ENCODE measurements at regions not wholly inside any gene's neighbourhood (a gene's known extent, or its start where the extent isn't known, plus 50 kb on each side); places are given as distances from the start of the nearest gene placed in this dataset.
A peak's percentile ranks its signal among the peaks of the same experiment; 100 is the strongest.
"Not testable (repeated sequence)": the region's sequence is repeated elsewhere in the genome, so short reads cannot be mapped to it uniquely, and the experiment has no call there.

GRCh38 chr14:77985211-77985615 lies 185.0 kb upstream of the NRXN3 start:
- Mint-ChIP-seq H3K27me3 (peaks cover 18% of the 10 kb centered on the region), H3K4me3 (no peak overlapping the region), H3K4me1 (peaks cover 6% of the 10 kb centered on the region), H3K27ac (no peak overlapping the region), H3K9me3 (no peaks in the 10 kb centered on the region)
- no peak for DNase-seq
- ATAC-seq = no peak

GRCh38 chr14:77986773-77987172 lies 183.4 kb upstream of the NRXN3 start:
- Mint-ChIP-seq H3K9me3 (no peaks in the 10 kb centered on the region), H3K27ac (no peak overlapping the region)

GRCh38 chr14:77988096-77988870 lies 181.9 kb upstream of the NRXN3 start:
- H3K4me1 Mint-ChIP-seq = no peaks in the 10 kb centered on the region
- H3K9me3 Mint-ChIP-seq = no peaks in the 10 kb centered on the region
- H3K4me3 Mint-ChIP-seq = no peak overlapping the region
- H3K27me3 Mint-ChIP-seq = peaks cover 12% of the 10 kb centered on the region
- DNase-seq = no peak
- no peak for ATAC-seq
- no peak overlapping the region for H3K27ac Mint-ChIP-seq

More at GRCh38 chr14:77986773-77987172, 183.4 kb upstream of the NRXN3 start:
- DNase-seq (no peak), ATAC-seq (no peak)
- Mint-ChIP-seq H3K4me1 (no peaks in the 10 kb centered on the region), H3K4me3 (no peak overlapping the region), H3K27me3 (peaks cover 12% of the 10 kb centered on the region)

DNA sequence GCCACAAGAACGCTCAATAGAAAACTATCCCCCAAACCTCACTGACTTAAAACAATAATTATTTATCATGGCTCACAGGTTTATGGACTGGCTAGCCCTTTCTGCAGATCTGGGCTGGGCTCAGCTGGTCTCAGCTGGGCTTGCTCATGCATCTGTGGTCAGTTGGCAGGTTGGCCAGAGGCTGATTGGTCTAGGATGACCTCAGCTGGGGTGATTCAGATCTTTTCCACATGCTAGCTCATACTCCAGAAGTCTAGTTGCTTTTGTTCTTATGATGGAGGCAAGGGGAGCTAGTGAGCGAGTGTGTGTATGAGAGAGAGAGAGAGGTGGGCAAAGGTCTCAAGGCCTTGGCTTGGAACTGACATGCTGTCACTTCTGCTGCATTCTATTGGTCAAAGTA lies 181.2 kb upstream of the NRXN3 start:
- no peaks in the 10 kb centered on the region for H3K9me3 Mint-ChIP-seq
- no peak overlapping the region for H3K27ac Mint-ChIP-seq
- ATAC-seq (no peak), DNase-seq (no peak)
- no peak overlapping the region for H3K4me3 Mint-ChIP-seq
- H3K27me3 Mint-ChIP-seq = peaks cover 12% of the 10 kb centered on the region
- no peaks in the 10 kb centered on the region for H3K4me1 Mint-ChIP-seq

GRCh38 chr14:77989441-77989991 lies 180.7 kb upstream of the NRXN3 start:
- ATAC-seq (no peak), DNase-seq (no peak)
- no peak overlapping the region for H3K4me3 Mint-ChIP-seq
- peaks cover 7% of the 10 kb centered on the region for H3K27me3 Mint-ChIP-seq
- H3K9me3 Mint-ChIP-seq = no peaks in the 10 kb centered on the region
- H3K4me1 Mint-ChIP-seq = no peaks in the 10 kb centered on the region
- no peak overlapping the region for H3K27ac Mint-ChIP-seq

GRCh38 chr14:77990337-77990736 lies 179.8 kb upstream of the NRXN3 start:
- Mint-ChIP-seq H3K9me3 (no peaks in the 10 kb centered on the region), H3K27ac (no peak overlapping the region), H3K4me3 (no peak overlapping the region), H3K4me1 (no peaks in the 10 kb centered on the region), H3K27me3 (no peaks in the 10 kb centered on the region)
- ATAC-seq = no peak
- no peak for DNase-seq

DNA sequence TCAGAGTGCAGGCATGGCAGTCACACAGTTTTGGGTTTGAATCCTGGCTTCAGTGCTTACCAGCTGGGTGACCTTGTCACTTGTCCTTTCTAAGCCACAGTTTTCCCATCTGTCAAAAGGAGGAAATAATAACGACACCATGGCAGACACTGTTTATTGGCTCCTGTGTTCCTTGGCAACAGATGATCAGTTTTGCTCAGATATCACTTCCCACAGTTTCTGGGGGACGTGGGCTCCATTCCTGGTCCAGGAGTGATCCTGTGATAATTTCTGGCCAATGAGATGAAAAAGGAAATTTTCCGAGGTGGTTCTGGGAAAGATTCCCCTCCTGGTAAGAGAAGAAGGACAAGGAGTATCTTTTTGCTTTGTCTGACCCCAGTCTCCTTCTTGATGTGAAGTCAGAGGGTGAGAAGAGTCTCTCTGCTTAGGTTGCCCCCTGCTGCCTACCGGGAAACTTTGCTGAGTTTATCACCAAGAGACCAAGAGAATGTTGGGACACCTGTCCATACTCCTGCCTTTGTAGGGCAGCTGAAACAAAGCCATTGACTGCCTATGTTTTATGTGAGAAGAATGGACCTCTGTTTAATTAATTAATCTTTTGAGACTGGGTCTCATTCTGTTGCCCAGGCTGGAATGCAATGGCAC lies 178.9 kb upstream of the NRXN3 start:
- Mint-ChIP-seq H3K4me3 (no peak overlapping the region), H3K4me1 (no peaks in the 10 kb centered on the region), H3K27ac (no peak overlapping the region), H3K27me3 (no peaks in the 10 kb centered on the region), H3K9me3 (no peaks in the 10 kb centered on the region)
- ATAC-seq = no peak
- DNase-seq = no peak

GRCh38 chr14:78005325-78005724 lies 164.8 kb upstream of the NRXN3 start:
- Mint-ChIP-seq H3K9me3 (peaks cover 23 to 52% of the 10 kb centered on the region in 2 donors), H3K4me1 (peaks cover 9% of the 10 kb centered on the region), H3K4me3 (no peak overlapping the region), H3K27ac (no peak overlapping the region), H3K27me3 (peaks cover 27% of the 10 kb centered on the region)
- peak; percentile 5 to 23 for DNase-seq
- peak; percentile 75 for ATAC-seq

DNA sequence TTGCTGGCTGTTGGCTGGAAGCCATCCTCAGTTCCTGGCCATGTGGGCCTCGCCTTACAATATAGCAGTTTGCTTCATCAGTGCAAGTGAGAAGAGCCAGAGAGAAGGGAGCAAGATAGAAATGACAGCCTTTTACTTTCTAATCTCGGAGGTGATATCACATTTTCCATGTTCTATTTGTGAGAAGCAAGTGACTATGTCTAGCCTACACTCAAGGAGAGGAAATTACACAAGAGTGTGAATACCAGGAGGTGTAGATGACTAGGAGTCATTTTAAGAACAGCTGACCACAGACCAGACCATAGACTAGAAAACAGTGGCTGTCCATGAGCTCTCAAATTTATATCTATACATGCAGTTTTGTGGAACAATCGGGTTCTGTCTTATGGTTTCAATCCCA lies 163.0 kb upstream of the NRXN3 start:
- ATAC-seq = peak; percentile 87

DNA sequence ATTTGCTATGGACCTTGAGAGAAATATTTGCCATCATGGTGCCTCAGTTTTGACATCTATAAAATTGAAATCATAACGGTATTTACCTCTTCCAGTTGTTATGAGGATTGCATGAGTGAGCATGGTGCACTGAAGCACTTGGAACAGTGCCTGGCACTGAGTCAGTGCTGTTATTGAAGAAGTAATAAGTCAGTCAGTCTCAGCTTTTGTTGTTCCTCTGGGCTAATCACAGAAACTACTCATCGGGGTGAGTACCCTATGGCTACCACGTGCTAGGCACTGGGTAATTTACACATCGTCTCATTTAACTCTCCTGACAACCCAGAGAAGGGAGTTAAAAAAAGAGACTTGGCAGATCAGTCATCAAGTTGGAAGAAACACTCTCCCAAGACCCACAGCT lies 159.5 kb upstream of the NRXN3 start:
- Mint-ChIP-seq H3K27ac (no peak overlapping the region), H3K9me3 (peaks cover 12 to 15% of the 10 kb centered on the region in 2 donors), H3K4me1 (peaks cover 9% of the 10 kb centered on the region), H3K4me3 (no peak overlapping the region), H3K27me3 (peaks cover 27% of the 10 kb centered on the region)
- DNase-seq = no peak
- ATAC-seq = no peak

More for the DNA sequence above, 163.0 kb upstream of the NRXN3 start:
- H3K27ac Mint-ChIP-seq = no peak overlapping the region
- DNase-seq = no peak
- H3K27me3 Mint-ChIP-seq = peaks cover 27% of the 10 kb centered on the region
- H3K9me3 Mint-ChIP-seq = peaks cover 15 to 37% of the 10 kb centered on the region in 2 donors
- peaks cover 9% of the 10 kb centered on the region for H3K4me1 Mint-ChIP-seq
- no peak overlapping the region for H3K4me3 Mint-ChIP-seq

GRCh38 chr14:78013911-78014310 lies 156.3 kb upstream of the NRXN3 start:
- DNase-seq, H3K4me1 Mint-ChIP-seq, H3K27ac Mint-ChIP-seq, H3K27me3 Mint-ChIP-seq, ATAC-seq, H3K4me3 Mint-ChIP-seq, H3K9me3 Mint-ChIP-seq: not testable (repeated sequence)

DNA sequence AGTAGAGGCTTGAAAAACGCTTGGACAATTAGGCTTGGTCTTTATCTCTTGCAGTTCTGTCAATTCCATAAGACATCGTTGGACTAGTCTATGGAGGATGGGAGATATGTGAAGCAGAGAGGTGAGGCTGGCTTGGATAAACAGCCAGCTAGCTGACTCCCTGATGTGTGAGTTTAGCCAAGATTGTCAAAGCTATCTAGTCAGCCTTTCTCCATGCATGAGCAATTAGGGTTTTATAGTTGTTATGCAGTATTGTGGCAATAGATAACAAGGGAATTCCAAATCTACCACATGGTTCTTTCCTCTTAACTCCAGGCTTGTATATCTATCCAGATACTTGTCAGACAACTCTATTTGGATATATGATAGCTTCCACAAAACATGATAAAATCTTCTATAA lies 153.6 kb upstream of the NRXN3 start:
- no peak overlapping the region for H3K4me3 Mint-ChIP-seq
- no peak overlapping the region for H3K27ac Mint-ChIP-seq
- no peak for ATAC-seq
- peaks cover 8% of the 10 kb centered on the region for H3K27me3 Mint-ChIP-seq
- no peaks in the 10 kb centered on the region for H3K9me3 Mint-ChIP-seq
- no peak for DNase-seq
- H3K4me1 Mint-ChIP-seq = no peaks in the 10 kb centered on the region

DNA sequence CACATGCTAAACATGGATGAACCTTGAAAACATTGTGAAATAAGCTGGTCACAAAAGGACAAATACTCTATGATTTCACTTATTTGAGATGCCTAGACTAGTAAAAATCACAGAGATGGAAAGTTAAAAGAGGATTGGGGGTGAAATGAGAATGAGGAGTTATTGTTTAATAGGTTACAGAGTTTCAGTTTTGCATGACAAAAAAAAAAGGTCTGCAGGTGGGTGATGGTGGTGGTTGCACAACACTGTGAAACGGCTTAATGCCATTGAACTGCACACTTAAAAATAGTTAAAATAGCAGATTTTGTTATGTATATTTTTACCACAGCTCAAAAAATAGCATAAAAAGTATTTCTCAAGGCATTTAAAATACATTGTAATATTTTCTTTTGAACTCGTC lies 151.9 kb upstream of the NRXN3 start:
- no peak for ATAC-seq
- H3K27me3 Mint-ChIP-seq = peaks cover 8% of the 10 kb centered on the region
- H3K4me1 Mint-ChIP-seq = no peaks in the 10 kb centered on the region
- no peak overlapping the region for H3K27ac Mint-ChIP-seq
- DNase-seq = no peak
- H3K9me3 Mint-ChIP-seq = no peaks in the 10 kb centered on the region
- no peak overlapping the region for H3K4me3 Mint-ChIP-seq

GRCh38 chr14:78022059-78022458 lies 148.1 kb upstream of the NRXN3 start:
- H3K4me3 Mint-ChIP-seq = no peak overlapping the region

GRCh38 chr14:78023112-78023511 lies 147.1 kb upstream of the NRXN3 start:
- no peaks in the 10 kb centered on the region for H3K4me1 Mint-ChIP-seq
- ATAC-seq (no peak), DNase-seq (no peak)
- H3K27me3 Mint-ChIP-seq = peaks cover 20% of the 10 kb centered on the region
- no peak overlapping the region for H3K4me3 Mint-ChIP-seq
- H3K27ac Mint-ChIP-seq = no peak overlapping the region
- H3K9me3 Mint-ChIP-seq = no peaks in the 10 kb centered on the region

More at GRCh38 chr14:78022059-78022458, 148.1 kb upstream of the NRXN3 start:
- H3K27ac Mint-ChIP-seq = no peak overlapping the region
- no peaks in the 10 kb centered on the region for H3K4me1 Mint-ChIP-seq
- peaks cover 20% of the 10 kb centered on the region for H3K27me3 Mint-ChIP-seq
- H3K9me3 Mint-ChIP-seq = no peaks in the 10 kb centered on the region
- DNase-seq (peak; percentile 68 to 70), ATAC-seq (peak; percentile 90)

DNA sequence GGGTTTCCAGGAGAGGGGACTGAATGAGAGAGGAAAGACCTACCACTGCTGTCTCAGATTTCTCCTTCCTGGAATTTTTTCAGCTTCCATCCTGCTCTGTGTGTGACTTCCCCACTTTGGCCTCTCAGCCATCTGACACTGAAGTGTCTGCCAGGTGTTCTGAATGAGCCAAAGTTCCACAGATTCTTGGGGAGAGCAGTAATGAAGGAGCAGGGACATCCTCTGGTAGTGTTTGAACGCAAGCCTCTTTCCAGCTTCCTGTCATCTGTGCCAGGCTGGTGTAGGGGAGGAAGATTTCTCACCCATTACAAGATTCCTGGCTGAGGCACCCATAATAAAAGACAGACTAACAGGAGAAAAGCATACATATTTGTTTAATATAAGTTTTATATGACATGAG lies 141.7 kb upstream of the NRXN3 start:
- ATAC-seq = no peak
- H3K27me3 Mint-ChIP-seq = peaks cover 32% of the 10 kb centered on the region
- no peaks in the 10 kb centered on the region for H3K4me1 Mint-ChIP-seq
- H3K9me3 Mint-ChIP-seq = no peaks in the 10 kb centered on the region
- H3K27ac Mint-ChIP-seq = no peak overlapping the region
- H3K4me3 Mint-ChIP-seq = no peak overlapping the region
- no peak for DNase-seq

All from stimulated activated naive CD8-positive, alpha-beta T cell treated with anti-CD3 and anti-CD28 coated beads, Interleukin-15, amount 100 ng/mL, for 72 hours (primary cell).